WERI-Rb-1 (cell line): ENCODE measurements at regions not wholly inside any gene's neighbourhood (a gene's known extent, or its start where the extent isn't known, plus 50 kb on each side); places are given as distances from the start of the nearest gene placed in this dataset.

Experiments used
- DNase-seq: peaks from one replicate; pipeline ENCODE4 v3.0.0-alpha.2; 2020
- H3K27ac ChIP-seq: fragments of 250-450 bp; sonication (Bioruptor Pico); 2 replicates; pipeline ENCODE4 v1.5.1; 2020; ENCODE audit warnings: mild to moderate bottlenecking, moderate library complexity
- H3K27me3 ChIP-seq: fragments of 250-450 bp; sonication (Bioruptor Pico); 2 replicates; pipeline ENCODE4 v1.5.1; 2021; ENCODE audit warnings: mild to moderate bottlenecking, low read depth, moderate library complexity; ENCODE audit not compliant: insufficient read depth, severe bottlenecking
- H3K36me3 ChIP-seq: fragments of 250-450 bp; sonication (Bioruptor Pico); 2 replicates; pipeline ENCODE4 v1.5.1; 2020; ENCODE audit warnings: mild to moderate bottlenecking, moderate library complexity
- H3K4me3 ChIP-seq: 2 replicates; pipeline ENCODE4 v1.5.1; 2011; ENCODE audit warnings: low read depth, mild to moderate bottlenecking, control low read depth, low read length
- H3K9me3 ChIP-seq: fragments of 250-450 bp; sonication (Bioruptor Pico); 2 replicates; pipeline ENCODE4 v1.5.1; 2021; ENCODE audit warnings: mild to moderate bottlenecking, moderate library complexity; ENCODE audit not compliant: severe bottlenecking
- CTCF ChIP-seq: IDR thresholded peaks from 2 replicates; pipeline ENCODE4 v1.5.1; 2011; ENCODE audit warnings: low read depth, mild to moderate bottlenecking, control low read depth, inconsistent platforms, low read length

GRCh38 chr16:65622871-65623270 lies 501.0 kb upstream of the CDH11 start:
- TF ChIP-seq CTCF: no peak
- no peak for DNase-seq
- Histone ChIP-seq H3K27me3 (no peaks in the 10 kb centered on the region), H3K27ac (no peak overlapping the region), H3K4me3 (no peak overlapping the region), H3K36me3 (no peaks in the 10 kb centered on the region), H3K9me3 (no peaks in the 10 kb centered on the region)

- no peaks in the 10 kb centered on the region for H3K27me3 ChIP-seq
- no peak overlapping the region for H3K4me3 ChIP-seq
- no peaks in the 10 kb centered on the region for H3K36me3 ChIP-seq
- no peaks in the 10 kb centered on the region for H3K9me3 ChIP-seq
- no peak for TF ChIP-seq CTCF
- no peak overlapping the region for H3K27ac ChIP-seq
- DNase-seq: no peak
These were observed 500.3 kb upstream of the CDH11 start for GRCh38 chr16:65622151-65622550.

- no peak for TF ChIP-seq CTCF
- no peak for DNase-seq
- no peaks in the 10 kb centered on the region for H3K27me3 ChIP-seq
- no peaks in the 10 kb centered on the region for H3K36me3 ChIP-seq
- no peaks in the 10 kb centered on the region for H3K9me3 ChIP-seq
- H3K4me3 ChIP-seq: no peak overlapping the region
- no peak overlapping the region for H3K27ac ChIP-seq
These were observed 499.8 kb upstream of the CDH11 start for GRCh38 chr16:65621640-65622039.

GRCh38 chr16:65619606-65620005 lies 497.7 kb upstream of the CDH11 start:
- H3K4me3 ChIP-seq: no peak overlapping the region
- H3K36me3 ChIP-seq: no peaks in the 10 kb centered on the region
- no peak for DNase-seq
- no peaks in the 10 kb centered on the region for H3K9me3 ChIP-seq
- no peak overlapping the region for H3K27ac ChIP-seq
- TF ChIP-seq CTCF: no peak
- no peaks in the 10 kb centered on the region for H3K27me3 ChIP-seq

- no peak overlapping the region for H3K27ac ChIP-seq
- no peak for TF ChIP-seq CTCF
- H3K27me3 ChIP-seq: no peaks in the 10 kb centered on the region
These were observed 497.1 kb upstream of the CDH11 start for GRCh38 chr16:65618931-65619330.

GRCh38 chr16:65618333-65618732 lies 496.5 kb upstream of the CDH11 start:
- no peak for TF ChIP-seq CTCF
- Histone ChIP-seq H3K36me3 (no peaks in the 10 kb centered on the region), H3K27ac (no peak overlapping the region), H3K27me3 (no peaks in the 10 kb centered on the region), H3K4me3 (no peak overlapping the region), H3K9me3 (no peaks in the 10 kb centered on the region)
- no peak for DNase-seq

More at GRCh38 chr16:65618931-65619330, 497.1 kb upstream of the CDH11 start:
- DNase-seq: no peak
- Histone ChIP-seq H3K36me3 (no peaks in the 10 kb centered on the region), H3K9me3 (no peaks in the 10 kb centered on the region), H3K4me3 (no peak overlapping the region)
